SJSA1 (cell line): ENCODE measurements at regions not wholly inside any gene's neighbourhood (a gene's known extent, or its start where the extent isn't known, plus 50 kb on each side); places are given as distances from the start of the nearest gene placed in this dataset.

ENCODE experiments used
- DNase-seq, 2 experiments: peaks; one replicate each; pipeline ENCODE4 v3.0.0-alpha.2; 2015 to 2020; ENCODE audit warnings: low spot score in 2 of 2, low read depth in 1 of 2
- H3K27ac ChIP-seq: fragments of 250-450 bp; sonication (Bioruptor Pico); 2 replicates; pipeline ENCODE4 v1.5.1; 2020; ENCODE audit warnings: mild to moderate bottlenecking, moderate library complexity
- H3K27me3 ChIP-seq: fragments of 250-450 bp; sonication (Bioruptor Pico); replicated peaks from 2 replicates; pipeline ENCODE4 v1.5.1; 2020; ENCODE audit warnings: mild to moderate bottlenecking, moderate library complexity
- H3K36me3 ChIP-seq: fragments of 250-450 bp; sonication (Bioruptor Pico); 2 replicates; pipeline ENCODE4 v1.5.1; 2020; ENCODE audit warnings: mild to moderate bottlenecking
- H3K4me1 ChIP-seq: fragments of 250-450 bp; sonication (Bioruptor Pico); replicated peaks from 2 replicates; pipeline ENCODE4 v1.6.1; 2021; ENCODE audit warnings: mild to moderate bottlenecking
- H3K4me3 ChIP-seq: fragments of 250-450 bp; sonication (Bioruptor Pico); 2 replicates; pipeline ENCODE4 v1.5.1; 2020; ENCODE audit warnings: mild to moderate bottlenecking
- H3K9me3 ChIP-seq: fragments of 250-450 bp; sonication (Bioruptor Pico); replicated peaks from 2 replicates; pipeline ENCODE4 v1.5.1; 2020; ENCODE audit warnings: mild to moderate bottlenecking

DNA sequence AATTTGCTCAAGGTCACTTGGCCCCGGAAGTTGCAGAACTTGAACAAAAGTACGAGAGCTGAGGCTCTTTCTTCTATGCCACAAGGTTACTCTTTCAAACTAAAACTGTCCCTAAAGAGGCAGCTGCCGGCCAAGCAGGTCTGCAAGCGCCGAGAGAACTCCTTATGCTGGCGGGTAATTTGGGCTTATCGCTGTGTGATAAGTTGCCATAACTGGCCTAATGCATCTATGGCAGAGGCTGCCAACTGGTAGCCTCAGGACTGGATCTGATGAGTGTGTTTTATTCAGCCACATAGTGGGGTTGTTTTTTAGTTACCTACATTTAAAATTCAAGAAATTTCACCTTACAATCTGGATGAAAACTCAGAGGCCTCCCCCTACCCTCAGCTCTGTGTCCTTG lies 68.1 kb upstream of the SPOCK1 start:
- Histone ChIP-seq H3K4me1 (no peaks in the 10 kb centered on the region), H3K9me3 (peaks cover 4% of the 10 kb centered on the region; the same call in 1 of the 2 replicates), H3K27me3 (no peaks in the 10 kb centered on the region), H3K36me3 (no peaks in the 10 kb centered on the region), H3K4me3 (no peak overlapping the region), H3K27ac (no peak overlapping the region)
- DNase-seq = no peak

DNA sequence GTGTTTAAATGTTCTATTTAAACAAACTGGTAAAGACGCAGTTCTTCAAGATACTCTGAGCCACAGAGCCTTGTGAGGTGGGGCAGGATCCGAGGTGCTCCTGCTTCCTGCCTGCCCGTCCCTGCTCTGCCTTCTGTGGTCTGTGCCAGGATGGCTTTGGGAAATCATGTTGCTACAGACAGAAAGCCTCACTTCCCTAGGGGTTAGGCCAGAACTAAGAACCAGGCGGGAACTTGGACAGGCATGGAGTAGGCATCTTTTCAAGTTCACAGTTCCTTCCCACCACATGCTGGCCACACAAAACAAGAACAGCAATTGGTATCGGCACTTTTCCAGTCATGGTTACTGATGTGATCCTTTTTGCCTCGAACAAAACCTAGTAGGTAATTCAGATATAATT lies 67.7 kb upstream of the SPOCK1 start:
- no peak for DNase-seq
- no peaks in the 10 kb centered on the region for H3K36me3 ChIP-seq
- no peaks in the 10 kb centered on the region for H3K27me3 ChIP-seq
- no peak overlapping the region for H3K4me3 ChIP-seq
- no peaks in the 10 kb centered on the region for H3K4me1 ChIP-seq
- peaks cover 4% of the 10 kb centered on the region; the same call in 1 of the 2 replicates for H3K9me3 ChIP-seq
- no peak overlapping the region for H3K27ac ChIP-seq

DNA sequence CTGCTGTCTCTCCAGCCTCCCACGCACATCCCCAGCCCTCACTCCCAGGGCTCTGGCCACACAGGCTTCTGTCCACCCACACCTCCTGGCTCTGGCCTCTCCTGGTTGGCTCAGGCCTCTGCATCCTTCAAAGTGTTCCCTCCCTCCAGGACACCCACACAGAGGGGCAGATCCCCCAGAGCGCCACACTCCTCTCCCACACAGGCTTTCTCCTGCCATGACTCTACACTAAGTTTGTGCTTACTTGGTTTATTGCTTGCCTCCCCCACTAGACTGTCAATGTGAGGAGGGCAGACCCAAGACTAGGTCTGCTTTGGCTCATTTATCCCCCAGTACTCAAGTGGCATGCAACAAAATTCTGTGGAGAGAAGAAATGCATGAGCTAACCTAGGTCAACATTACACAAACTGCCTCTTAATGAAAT lies 67.0 kb upstream of the SPOCK1 start:
- DNase-seq = peak in 1 of 2 experiments; percentile 37
- no peaks in the 10 kb centered on the region for H3K27me3 ChIP-seq
- H3K4me1 ChIP-seq = no peaks in the 10 kb centered on the region
- no peak overlapping the region for H3K27ac ChIP-seq
- peaks cover 4% of the 10 kb centered on the region; the same call in 1 of the 2 replicates for H3K9me3 ChIP-seq
- no peaks in the 10 kb centered on the region for H3K36me3 ChIP-seq
- no peak overlapping the region for H3K4me3 ChIP-seq

- Histone ChIP-seq H3K27me3 (no peaks in the 10 kb centered on the region), H3K4me3 (no peak overlapping the region), H3K4me1 (no peaks in the 10 kb centered on the region), H3K27ac (no peak overlapping the region), H3K9me3 (peaks cover 4% of the 10 kb centered on the region; the same call in 1 of the 2 replicates), H3K36me3 (no peaks in the 10 kb centered on the region)
- DNase-seq = no peak
Observed at GRCh38 chr5:137565450-137565849, 66.3 kb upstream of the SPOCK1 start.

DNA sequence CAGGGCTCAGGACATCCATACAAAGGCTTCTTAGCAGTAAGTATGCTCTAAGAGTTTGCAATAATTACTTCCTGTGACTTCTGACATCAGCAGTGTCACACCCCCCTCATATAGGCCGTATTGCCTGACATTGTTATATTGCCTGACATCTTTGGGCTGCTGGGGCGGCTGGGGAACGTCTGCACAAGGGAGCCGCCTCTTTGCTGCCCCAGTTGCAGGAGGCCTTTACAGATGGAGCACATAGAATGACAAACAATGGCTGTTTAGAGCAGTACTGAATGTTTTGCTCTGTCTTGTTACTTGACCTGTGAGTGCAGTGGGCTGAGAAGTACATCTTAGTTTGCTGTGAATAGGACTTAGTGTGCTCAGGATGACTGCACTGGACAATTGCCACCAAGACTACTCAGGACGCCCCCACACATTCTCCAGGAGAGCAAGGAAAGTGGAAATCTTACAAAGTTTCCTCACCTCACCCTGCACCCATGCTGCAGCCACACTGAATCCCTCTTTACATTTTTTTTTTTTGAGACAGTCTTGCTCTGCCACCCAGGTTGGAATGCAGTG lies 65.4 kb upstream of the SPOCK1 start:
- H3K36me3 ChIP-seq = no peaks in the 10 kb centered on the region
- H3K4me3 ChIP-seq = no peak overlapping the region
- no peak overlapping the region for H3K27ac ChIP-seq
- peak in 1 of 2 experiments; percentile 32 for DNase-seq
- no peaks in the 10 kb centered on the region for H3K27me3 ChIP-seq
- no peaks in the 10 kb centered on the region for H3K9me3 ChIP-seq
- H3K4me1 ChIP-seq = no peaks in the 10 kb centered on the region

GRCh38 chr5:137563646-137564397 lies 64.7 kb upstream of the SPOCK1 start:
- Histone ChIP-seq H3K4me1 (no peaks in the 10 kb centered on the region), H3K27ac (no peak overlapping the region), H3K36me3 (no peaks in the 10 kb centered on the region), H3K9me3 (no peaks in the 10 kb centered on the region), H3K4me3 (no peak overlapping the region), H3K27me3 (no peaks in the 10 kb centered on the region)
- DNase-seq = no peak

DNA sequence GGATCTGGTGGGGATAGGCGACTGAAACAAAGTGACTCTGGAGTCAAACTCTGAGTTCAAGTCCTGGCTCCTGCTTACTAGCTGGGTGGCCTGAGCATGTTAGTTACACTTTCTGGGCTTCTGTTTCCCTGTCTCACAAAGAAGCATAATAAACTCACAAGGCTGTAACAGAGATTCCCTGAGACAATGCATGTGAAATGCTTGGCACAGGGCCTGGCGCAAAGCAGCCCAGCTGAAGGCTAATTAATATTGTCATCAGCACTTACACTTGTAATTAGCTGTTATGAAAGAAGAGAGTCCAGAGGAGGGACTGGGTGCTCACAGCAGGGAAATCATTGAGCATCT lies 64.1 kb upstream of the SPOCK1 start:
- Histone ChIP-seq H3K4me1 (no peaks in the 10 kb centered on the region), H3K4me3 (no peak overlapping the region)

GRCh38 chr5:137561608-137562007 lies 62.5 kb upstream of the SPOCK1 start:
- Histone ChIP-seq H3K4me1 (no peaks in the 10 kb centered on the region), H3K27ac (no peak overlapping the region), H3K4me3 (no peak overlapping the region), H3K9me3 (no peaks in the 10 kb centered on the region), H3K36me3 (no peaks in the 10 kb centered on the region), H3K27me3 (no peaks in the 10 kb centered on the region)
- DNase-seq = no peak

More for the DNA sequence above, 64.1 kb upstream of the SPOCK1 start:
- DNase-seq = no peak
- Histone ChIP-seq H3K9me3 (no peaks in the 10 kb centered on the region), H3K27ac (no peak overlapping the region), H3K36me3 (no peaks in the 10 kb centered on the region), H3K27me3 (no peaks in the 10 kb centered on the region)

- no peaks in the 10 kb centered on the region for H3K4me1 ChIP-seq
Observed at GRCh38 chr5:137560420-137560819, 61.3 kb upstream of the SPOCK1 start.

More at GRCh38 chr5:137560420-137560819, 61.3 kb upstream of the SPOCK1 start:
- no peaks in the 10 kb centered on the region for H3K9me3 ChIP-seq
- no peak overlapping the region for H3K4me3 ChIP-seq
- DNase-seq = no peak
- H3K36me3 ChIP-seq = no peaks in the 10 kb centered on the region
- H3K27me3 ChIP-seq = no peaks in the 10 kb centered on the region
- H3K27ac ChIP-seq = no peak overlapping the region
